ENCODE measurements at regions not wholly inside any gene's neighbourhood (a gene's known extent, or its start where the extent isn't known, plus 50 kb on each side); places are given as distances from the start of the nearest gene placed in this dataset.

DNA sequence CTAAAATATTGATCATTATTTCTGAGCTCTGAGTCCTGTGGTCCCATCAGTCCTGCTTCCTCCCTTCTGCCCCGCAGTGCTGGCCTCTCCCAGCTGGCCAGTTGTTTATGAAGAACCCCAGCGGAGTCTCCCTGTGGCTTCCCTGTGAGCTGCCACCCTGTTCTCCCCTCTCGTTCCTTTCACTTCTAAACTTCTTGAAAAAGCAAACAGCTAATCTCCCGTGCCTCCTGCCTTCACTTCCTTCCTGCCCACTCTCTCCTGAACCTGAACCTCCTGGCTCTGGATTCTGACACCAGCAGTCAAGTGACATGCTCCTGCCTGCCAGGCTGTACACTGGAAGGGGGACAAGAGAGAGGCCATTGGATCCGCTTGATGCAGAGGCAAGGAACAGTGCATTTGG lies 63.7 kb upstream of the ZPBP start:
- H3K4me3 ChIP-seq (ENCODE audit: low read depth, low read length), result no peak overlapping the region
- DNase-seq (ENCODE audit: low read depth), result no peak
- TF ChIP-seq, protein P1, sequence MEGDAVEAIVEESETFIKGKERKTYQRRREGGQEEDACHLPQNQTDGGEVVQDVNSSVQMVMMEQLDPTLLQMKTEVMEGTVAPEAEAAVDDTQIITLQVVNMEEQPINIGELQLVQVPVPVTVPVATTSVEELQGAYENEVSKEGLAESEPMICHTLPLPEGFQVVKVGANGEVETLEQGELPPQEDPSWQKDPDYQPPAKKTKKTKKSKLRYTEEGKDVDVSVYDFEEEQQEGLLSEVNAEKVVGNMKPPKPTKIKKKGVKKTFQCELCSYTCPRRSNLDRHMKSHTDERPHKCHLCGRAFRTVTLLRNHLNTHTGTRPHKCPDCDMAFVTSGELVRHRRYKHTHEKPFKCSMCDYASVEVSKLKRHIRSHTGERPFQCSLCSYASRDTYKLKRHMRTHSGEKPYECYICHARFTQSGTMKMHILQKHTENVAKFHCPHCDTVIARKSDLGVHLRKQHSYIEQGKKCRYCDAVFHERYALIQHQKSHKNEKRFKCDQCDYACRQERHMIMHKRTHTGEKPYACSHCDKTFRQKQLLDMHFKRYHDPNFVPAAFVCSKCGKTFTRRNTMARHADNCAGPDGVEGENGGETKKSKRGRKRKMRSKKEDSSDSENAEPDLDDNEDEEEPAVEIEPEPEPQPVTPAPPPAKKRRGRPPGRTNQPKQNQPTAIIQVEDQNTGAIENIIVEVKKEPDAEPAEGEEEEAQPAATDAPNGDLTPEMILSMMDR (conservative IDR thresholded peaks at IDR 0.05; ENCODE audit: low read depth, low read length), result no peak

DNA sequence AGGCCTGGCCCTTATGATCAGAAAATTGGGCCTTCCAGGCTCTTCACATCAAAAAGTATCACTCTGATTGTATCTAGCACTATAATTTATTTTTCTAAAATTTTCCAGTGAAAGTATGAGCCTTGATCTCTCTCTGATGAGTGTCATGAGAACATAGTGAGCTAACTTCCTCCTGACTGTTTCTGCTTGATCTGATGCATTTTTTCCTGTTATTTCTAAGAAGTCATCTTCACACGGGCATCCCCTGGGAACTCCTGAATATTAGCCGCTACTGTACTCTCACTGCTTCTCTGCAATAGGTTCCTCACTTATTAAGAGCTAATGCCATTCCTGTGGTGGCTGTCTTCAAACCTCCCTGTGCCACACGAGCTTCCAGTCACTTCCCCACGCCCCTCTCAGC lies 63.1 kb upstream of the ZPBP start:
- TF ChIP-seq, protein P1 (conservative IDR thresholded peaks at IDR 0.05; ENCODE audit: low read depth, low read length), result no peak
- no peak for DNase-seq (ENCODE audit: low read depth)
- H3K4me3 ChIP-seq (ENCODE audit: low read depth, low read length), result no peak overlapping the region

DNA sequence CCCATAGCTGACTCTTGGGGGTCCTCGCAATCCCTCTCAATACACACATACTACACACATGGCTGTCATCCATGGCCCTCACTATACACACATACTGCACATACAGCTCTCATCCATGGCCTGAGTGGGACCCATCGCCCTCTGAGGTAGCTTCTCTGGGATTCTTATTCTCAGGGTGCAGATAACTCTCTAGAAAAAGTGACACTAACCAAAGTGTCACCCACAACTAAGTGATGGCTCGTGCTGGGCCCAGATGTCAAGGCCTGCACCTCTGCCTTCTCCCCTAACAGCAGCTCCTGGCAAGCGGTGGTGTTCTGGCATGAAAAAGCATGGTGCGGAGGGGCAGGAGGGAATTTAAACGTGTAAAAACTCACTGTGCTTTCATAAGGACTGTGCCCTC lies 62.7 kb upstream of the ZPBP start:
- DNase-seq (ENCODE audit: low read depth), result no peak

DNA sequence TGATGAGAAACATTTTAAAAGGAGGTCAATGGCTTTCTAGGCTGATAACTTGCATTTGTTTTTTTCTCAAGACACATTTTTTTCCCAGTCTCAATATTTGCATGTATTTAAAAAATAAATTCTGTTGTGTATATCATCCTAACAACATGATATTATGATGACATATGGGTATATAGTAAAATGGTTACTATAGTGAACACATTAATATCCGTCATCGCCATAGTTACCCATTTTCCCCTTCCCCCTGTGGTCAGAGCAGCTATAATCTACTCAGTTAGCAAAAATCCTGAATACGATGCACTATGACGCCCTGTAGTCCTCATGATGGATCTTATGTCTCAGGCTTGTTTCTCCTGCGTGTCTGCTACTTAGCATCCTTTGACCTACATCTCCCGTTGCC lies 60.9 kb upstream of the ZPBP start:
- TF ChIP-seq, protein P1 (conservative IDR thresholded peaks at IDR 0.05; ENCODE audit: low read depth, low read length), result no peak
- no peak for DNase-seq (ENCODE audit: low read depth)
- no peak overlapping the region for H3K4me3 ChIP-seq (ENCODE audit: low read depth, low read length)

More for the DNA sequence above, 62.7 kb upstream of the ZPBP start:
- H3K4me3 ChIP-seq (ENCODE audit: low read depth, low read length), result no peak overlapping the region
- TF ChIP-seq, protein P1 (conservative IDR thresholded peaks at IDR 0.05; ENCODE audit: low read depth, low read length), result no peak

DNA sequence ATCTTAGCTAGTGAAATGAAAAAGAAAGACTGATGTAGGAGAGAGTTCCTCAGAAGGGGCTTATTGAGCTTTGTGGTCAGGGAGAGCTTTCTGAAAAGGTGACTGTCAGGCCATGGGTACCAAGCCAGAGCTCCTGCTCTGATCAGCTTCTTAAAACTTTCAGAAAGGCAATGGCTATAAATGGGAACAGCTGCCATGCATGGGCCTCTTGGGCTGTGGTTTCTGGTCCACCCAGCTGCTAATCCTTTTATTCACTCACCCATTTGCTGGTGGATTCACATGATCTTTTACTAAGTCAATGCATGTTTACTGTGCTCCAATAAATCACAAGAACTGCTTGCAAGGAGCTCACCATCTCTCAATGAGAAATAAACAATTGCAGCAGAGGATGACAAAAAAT lies 60.1 kb upstream of the ZPBP start:
- H3K4me3 ChIP-seq (ENCODE audit: low read depth, low read length), result no peak overlapping the region
- TF ChIP-seq, protein P1 (conservative IDR thresholded peaks at IDR 0.05; ENCODE audit: low read depth, low read length), result no peak
- DNase-seq (ENCODE audit: low read depth), result no peak

DNA sequence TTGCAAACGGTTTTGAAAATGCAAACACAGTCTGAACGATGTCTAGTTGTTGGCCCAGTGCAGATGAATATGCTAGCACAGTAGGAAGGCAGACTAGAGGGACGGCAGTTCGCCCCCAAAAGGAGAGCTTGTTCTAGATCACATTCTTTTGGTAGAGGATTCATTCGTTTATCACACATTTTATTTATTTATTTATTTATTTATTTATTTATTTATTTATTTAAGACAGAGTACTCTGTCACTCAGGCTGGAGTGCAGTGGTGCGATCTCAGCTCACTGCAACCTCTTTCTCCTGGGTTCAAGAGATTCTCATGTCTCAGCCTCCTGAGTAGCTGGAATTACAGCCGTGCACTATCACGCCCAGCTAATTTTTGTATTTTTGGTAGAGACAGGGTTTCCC lies 59.4 kb upstream of the ZPBP start:
- H3K4me3 ChIP-seq (ENCODE audit: low read depth, low read length), result no peak overlapping the region
- TF ChIP-seq, protein P1 (conservative IDR thresholded peaks at IDR 0.05; ENCODE audit: low read depth, low read length), result no peak
- no peak for DNase-seq (ENCODE audit: low read depth)

DNA sequence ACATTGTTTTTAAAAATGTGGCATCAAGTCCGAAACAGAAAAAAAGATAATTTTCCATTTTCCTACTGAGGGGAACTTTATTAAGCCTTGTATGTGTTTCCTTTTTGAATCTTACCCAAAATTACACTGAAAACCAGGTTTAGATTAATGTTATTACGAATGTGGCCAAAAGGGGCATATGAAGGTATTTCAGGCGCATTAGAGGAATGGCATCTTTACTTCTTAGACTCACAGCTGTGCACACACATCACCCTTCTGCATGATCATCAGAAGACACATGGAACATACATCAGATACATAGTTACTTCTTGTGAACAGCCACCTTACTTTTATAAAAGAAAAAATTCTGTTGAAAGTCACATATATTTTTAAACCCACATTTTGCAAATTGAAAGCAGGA lies 58.6 kb upstream of the ZPBP start:
- no peak overlapping the region for H3K4me3 ChIP-seq (ENCODE audit: low read depth, low read length)
- TF ChIP-seq, protein P1 (conservative IDR thresholded peaks at IDR 0.05; ENCODE audit: low read depth, low read length), result no peak
- DNase-seq (ENCODE audit: low read depth), result no peak

All from choroid plexus epithelial cell (primary cell).